Germinal center (tissue), 1 donor: ENCODE measurements at regions not wholly inside any gene's neighbourhood (a gene's known extent, or its start where the extent isn't known, plus 50 kb on each side); places are given as distances from the start of the nearest gene placed in this dataset.
"Not testable (repeated sequence)": the region's sequence is repeated elsewhere in the genome, so short reads cannot be mapped to it uniquely, and the experiment has no call there.

Source experiments
- DNase-seq: peaks from one replicate; pipeline ENCODE4 v3.0.0; 2012; ENCODE audit warnings: mixed read lengths, low spot score

- DNase-seq: no peak
Measured at GRCh38 chr3:22759636-22760310, 443.4 kb upstream of the UBE2E2 start.

GRCh38 chr3:22765679-22766078 is 437.4 kb upstream of the UBE2E2 start:
- DNase-seq: no peak

GRCh38 chr3:22777834-22778233 is 425.3 kb upstream of the UBE2E2 start:
- DNase-seq: no peak

- DNase-seq: no peak
Measured at GRCh38 chr3:22779737-22780136, 423.4 kb upstream of the UBE2E2 start.

- no peak for DNase-seq
Measured at GRCh38 chr3:22792533-22792932, 410.6 kb upstream of the UBE2E2 start.

DNA sequence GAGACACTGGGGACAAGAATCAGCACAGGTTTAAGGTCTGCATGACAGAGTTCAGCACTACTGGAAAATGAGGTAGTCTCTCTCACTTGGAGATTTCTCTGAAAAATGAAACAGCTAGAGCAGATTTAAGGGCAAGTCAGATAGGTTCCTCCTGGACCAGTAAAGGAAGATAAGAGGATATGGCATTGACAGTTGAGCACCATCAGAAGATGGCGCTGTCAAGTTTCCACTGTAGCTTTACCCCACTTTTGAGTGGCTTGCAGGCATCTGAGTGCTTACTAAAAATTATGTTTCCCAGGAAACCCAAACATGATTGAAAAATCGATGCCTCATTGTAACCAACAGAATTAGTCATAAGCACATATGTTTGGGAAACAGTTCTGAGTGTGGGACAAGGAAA is 407.2 kb upstream of the UBE2E2 start:
- DNase-seq: no peak

- DNase-seq: no peak
Measured at GRCh38 chr3:22798461-22798860, 404.7 kb upstream of the UBE2E2 start.

DNA sequence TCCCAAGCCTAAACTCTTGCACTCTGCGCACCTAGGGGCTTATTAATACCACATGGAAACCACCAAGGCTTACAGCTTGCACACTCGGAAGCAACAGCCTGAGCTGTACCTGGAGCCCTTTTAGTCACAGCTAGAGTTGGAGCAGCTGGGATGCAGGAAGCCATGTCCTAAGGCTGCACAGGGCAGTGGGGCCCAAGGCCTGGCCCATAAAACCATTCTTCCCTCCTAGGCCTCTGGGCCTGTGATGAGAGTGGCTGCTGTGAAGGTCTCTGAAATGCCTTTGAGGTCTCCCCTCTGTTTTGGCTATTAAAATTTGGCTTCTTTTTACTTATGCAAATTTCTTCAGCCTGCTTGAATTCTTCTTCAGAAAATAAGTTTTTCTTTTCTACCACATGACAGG is 383.9 kb upstream of the UBE2E2 start:
- no peak for DNase-seq

GRCh38 chr3:22835041-22835440 is 368.1 kb upstream of the UBE2E2 start:
- DNase-seq: no peak

DNA sequence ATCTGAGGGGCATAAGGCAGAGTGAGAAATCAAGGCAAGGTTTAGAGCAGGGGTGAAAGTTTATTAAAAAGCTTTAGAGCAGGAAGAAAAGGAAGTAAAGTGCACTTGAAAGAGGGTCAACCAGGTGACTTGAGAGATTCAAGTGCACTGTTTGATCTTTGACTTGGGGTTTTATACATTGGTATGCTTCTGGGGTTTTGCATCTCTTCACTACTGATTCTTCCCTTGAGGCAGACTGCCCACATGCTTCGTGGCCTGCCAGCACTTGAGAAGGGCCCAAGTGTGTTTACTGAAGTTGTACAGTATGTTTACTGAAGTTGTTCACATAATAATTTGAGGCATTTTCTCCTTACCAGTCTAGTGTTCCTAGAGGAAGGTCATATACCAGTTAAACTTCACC is 367.0 kb upstream of the UBE2E2 start:
- DNase-seq: no peak

DNA sequence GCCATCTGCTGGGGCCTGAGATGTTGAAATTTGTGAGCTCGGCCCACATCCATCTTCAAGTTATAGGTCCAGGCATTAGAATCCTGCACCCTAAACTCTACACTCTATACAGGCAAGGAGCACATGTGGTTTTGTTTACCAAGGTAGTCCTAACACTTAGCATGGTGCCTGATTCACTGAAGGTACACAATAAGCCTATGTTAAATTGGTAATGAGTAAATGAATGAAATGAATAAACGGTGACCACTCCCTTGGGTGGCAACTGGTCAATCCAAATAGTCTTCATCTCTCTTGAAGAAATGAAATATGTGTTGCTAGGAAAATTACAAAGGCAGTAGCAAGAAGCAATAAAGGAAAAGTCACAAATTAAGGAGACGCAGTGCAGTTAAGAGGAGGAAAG is 359.3 kb upstream of the UBE2E2 start:
- no peak for DNase-seq

- no peak for DNase-seq
Measured at GRCh38 chr3:22846566-22846965, 356.6 kb upstream of the UBE2E2 start.

GRCh38 chr3:22849583-22849982 is 353.5 kb upstream of the UBE2E2 start:
- not testable (repeated sequence) for DNase-seq

- DNase-seq: no peak
Measured at GRCh38 chr3:22856811-22857210, 346.3 kb upstream of the UBE2E2 start.

DNA sequence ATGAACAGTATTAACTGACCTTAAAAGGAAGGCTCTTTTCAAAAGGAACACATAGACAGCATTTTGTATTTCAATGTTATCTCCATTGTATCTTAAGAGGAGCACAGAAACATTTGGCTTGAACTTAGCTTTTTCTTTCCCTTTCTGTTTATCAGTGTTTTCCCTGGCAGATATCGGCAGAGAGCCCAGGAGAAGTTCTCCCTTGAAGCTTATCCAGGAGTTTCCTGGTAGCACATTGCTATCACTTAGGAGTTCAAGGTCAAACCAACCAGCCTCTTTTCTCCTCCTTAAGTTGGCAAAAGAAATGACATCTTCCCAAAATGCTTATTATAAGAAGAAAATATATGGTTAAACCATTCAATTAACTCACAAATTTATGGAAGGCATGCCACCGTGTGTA is 344.6 kb upstream of the UBE2E2 start:
- DNase-seq: no peak

GRCh38 chr3:22859618-22860017 is 343.5 kb upstream of the UBE2E2 start:
- DNase-seq: no peak

- no peak for DNase-seq
Measured at GRCh38 chr3:22861426-22861825, 341.7 kb upstream of the UBE2E2 start.

DNA sequence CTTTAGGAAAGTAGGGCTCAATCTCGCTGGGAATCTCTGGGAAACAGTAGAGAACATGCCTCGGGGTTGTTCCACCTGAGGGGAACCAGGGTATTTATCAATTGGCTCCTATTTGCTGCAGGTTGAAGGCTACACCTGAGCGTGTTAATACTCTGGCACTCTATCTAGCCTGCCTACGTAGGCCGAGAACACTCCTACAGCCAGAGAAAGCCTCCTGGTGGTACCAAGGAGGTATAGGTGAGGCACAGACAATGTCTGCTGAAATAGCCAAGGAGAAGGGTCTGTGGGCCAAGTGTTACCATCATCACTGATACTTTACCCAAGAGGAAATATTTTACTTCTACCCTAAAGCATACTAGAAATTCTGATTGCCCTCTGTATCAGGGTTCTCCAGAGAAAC is 341.0 kb upstream of the UBE2E2 start:
- DNase-seq: no peak

- DNase-seq: not testable (repeated sequence)
Measured at GRCh38 chr3:22882834-22883233, 320.3 kb upstream of the UBE2E2 start.

DNA sequence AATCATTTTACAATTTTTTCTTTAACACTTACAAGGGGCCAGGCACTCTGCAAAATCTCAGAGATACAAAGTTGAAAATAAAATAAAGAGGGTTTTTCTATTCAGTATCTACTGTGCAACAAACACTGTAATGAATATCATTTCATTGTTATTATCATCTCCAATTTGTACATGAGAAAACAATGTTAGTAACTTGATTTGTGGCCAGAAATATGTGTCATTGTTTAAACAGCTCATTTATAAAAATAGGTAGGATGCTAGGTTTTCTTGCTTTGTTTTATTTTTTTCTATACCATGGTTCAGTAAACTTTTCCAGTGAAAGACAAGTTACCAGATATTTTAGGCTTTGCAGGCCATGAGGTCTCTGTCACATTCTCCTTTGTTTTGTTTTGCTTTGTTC is 318.1 kb upstream of the UBE2E2 start:
- DNase-seq: no peak

DNA sequence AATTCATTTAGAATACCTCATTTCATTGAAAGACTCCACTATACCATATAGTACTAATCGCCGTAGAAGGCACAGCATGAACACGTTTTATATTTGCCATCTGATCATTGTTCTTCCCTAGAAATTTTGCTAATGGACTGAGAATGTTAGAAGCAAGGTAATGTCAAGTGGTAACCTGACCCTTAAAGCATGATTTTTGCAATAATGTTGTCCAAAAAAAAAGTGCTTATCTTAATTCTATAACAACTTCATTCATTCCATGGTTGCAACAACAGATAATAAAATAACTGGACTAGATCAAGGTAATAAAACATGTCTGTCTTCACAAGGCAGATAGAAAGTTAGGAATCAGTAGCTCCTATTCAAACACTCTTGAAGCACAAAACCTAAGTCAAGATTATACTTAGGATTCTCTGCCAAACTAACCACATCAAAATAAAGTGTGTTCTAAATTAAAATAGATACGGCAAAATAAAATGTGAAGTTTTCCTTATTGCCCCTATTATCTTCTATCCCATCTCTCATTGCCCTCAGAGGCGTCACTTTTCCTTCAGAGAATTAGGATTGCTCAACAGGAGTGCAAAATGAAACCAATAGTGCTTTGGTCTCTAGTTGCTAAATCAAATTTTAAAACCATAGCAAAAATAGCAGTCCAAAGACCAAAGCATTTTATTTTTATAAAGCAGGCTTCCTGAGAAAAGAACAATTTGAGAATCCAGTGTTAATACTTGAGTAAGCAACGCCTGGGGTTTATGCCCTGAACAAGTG is 317.4 kb upstream of the UBE2E2 start:
- no peak for DNase-seq

DNA sequence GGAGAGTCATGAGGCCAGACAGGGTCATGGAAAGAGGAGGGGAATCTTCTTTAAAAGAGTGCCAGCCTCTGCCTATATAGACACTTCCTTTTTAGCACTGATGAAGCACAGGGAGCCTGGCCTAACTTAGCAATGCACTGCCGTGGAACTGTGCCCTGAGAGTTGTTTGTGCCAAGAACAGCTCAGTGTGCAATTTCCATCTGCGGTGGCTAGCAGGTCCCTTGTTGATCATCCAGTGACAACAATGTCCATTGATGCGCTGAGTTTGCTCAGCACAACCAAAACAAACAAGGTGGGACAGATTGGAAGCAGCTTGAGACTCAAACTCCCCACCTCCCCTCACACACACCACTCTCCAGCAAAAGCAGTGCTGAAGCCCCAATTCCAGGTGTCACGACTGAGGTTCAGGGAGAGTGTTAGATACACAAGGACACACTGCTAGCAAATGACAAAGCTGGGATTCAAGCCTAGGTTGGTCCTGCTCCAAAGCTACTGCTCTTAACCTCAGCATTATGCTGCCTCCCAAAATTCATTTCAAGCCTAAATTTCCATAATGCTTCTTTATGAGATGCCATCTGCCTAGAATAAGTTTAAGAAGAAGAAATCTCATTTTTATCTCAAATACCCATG is 316.6 kb upstream of the UBE2E2 start:
- no peak for DNase-seq

DNA sequence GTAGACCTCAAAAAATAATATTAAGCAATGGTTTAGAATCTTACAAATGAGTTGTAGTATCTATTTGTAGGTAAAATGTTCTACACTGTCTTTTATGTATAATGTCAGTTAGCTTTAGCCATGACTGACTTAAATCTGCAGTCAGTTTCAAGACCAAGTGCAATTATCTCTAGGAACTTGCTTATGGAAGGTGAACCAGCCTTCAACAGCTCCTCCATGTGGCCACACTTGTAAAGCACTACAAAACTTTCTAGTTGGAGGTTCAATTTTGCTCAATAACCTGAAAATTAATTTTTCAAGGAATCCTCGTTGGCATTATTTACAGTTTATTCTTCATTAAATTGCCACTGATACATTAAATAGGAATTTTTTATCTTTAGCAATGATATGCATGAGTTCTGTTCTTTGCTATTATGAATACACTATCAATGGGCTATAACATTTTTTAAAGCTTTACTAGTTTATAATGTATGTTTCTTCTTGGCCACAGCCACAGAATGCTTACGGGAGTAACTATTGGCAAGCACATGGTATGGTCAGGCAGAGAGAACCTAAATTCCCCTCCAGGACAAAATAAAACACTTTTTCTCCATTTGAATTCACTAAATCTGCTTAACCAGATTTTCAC is 315.3 kb upstream of the UBE2E2 start:
- no peak for DNase-seq
